HG02970 (cell line): ENCODE measurements at regions not wholly inside any gene's neighbourhood (a gene's known extent, or its start where the extent isn't known, plus 50 kb on each side); places are given as distances from the start of the nearest gene placed in this dataset.
"Not testable (repeated sequence)": the region's sequence is repeated elsewhere in the genome, so short reads cannot be mapped to it uniquely, and the experiment has no call there.

Experiments
- ATAC-seq: cut with Tn5 transposase; IDR thresholded peaks from one replicate; pipeline ENCODE4 v1.9.1; 2021; ENCODE audit warnings: mild to moderate bottlenecking, moderate library complexity, moderate number of reproducible peaks; ENCODE audit not compliant: unreplicated experiment, low FRiP score

GRCh38 chr3:82424031-82424339, 662.5 kb upstream of the GBE1 start:
- ATAC-seq, result no peak

GRCh38 chr3:82423268-82424030, 662.0 kb upstream of the GBE1 start:
- ATAC-seq, result no peak

GRCh38 chr3:82416830-82417229, 655.4 kb upstream of the GBE1 start:
- no peak for ATAC-seq

GRCh38 chr3:82416349-82416748, 654.9 kb upstream of the GBE1 start:
- no peak for ATAC-seq

GRCh38 chr3:82413171-82413570, 651.7 kb upstream of the GBE1 start:
- ATAC-seq, result no peak

GRCh38 chr3:82410366-82410765, 648.9 kb upstream of the GBE1 start:
- ATAC-seq, result no peak

- no peak for ATAC-seq
These were observed 648.4 kb upstream of the GBE1 start for GRCh38 chr3:82409842-82410241.

GRCh38 chr3:82392203-82392775, 630.8 kb upstream of the GBE1 start:
- ATAC-seq, result no peak

- no peak for ATAC-seq
These were observed 629.4 kb upstream of the GBE1 start for GRCh38 chr3:82390868-82391267.

- no peak for ATAC-seq
These were observed 625.2 kb upstream of the GBE1 start for GRCh38 chr3:82386647-82387046.

GRCh38 chr3:82384181-82384580, 622.7 kb upstream of the GBE1 start:
- no peak for ATAC-seq

GRCh38 chr3:82382831-82383230, 621.4 kb upstream of the GBE1 start:
- ATAC-seq, result no peak

GRCh38 chr3:82378392-82378791, 616.9 kb upstream of the GBE1 start:
- ATAC-seq, result no peak

- no peak for ATAC-seq
These were observed 615.4 kb upstream of the GBE1 start for GRCh38 chr3:82376883-82377282.

GRCh38 chr3:82373833-82374232, 612.4 kb upstream of the GBE1 start:
- ATAC-seq, result not testable (repeated sequence)

GRCh38 chr3:82364827-82365226, 603.4 kb upstream of the GBE1 start:
- no peak for ATAC-seq

- ATAC-seq, result no peak
These were observed 601.7 kb upstream of the GBE1 start for GRCh38 chr3:82363131-82363530.

GRCh38 chr3:82355228-82355627, 593.8 kb upstream of the GBE1 start:
- ATAC-seq, result no peak

- no peak for ATAC-seq
These were observed 592.8 kb upstream of the GBE1 start for GRCh38 chr3:82354228-82354627.

GRCh38 chr3:82353306-82354171, 592.1 kb upstream of the GBE1 start:
- no peak for ATAC-seq

- ATAC-seq, result no peak
These were observed 586.1 kb upstream of the GBE1 start for GRCh38 chr3:82347585-82347984.

- ATAC-seq, result no peak
These were observed 581.1 kb upstream of the GBE1 start for GRCh38 chr3:82342521-82342920.
